Bronchial epithelial cell (primary cell): ENCODE measurements at regions not wholly inside any gene's neighbourhood (a gene's known extent, or its start where the extent isn't known, plus 50 kb on each side); places are given as distances from the start of the nearest gene placed in this dataset.

Experiments used
- DNase-seq: peaks from one replicate; pipeline ENCODE4 v3.0.0-alpha.2; 2010; ENCODE audit warnings: low read depth
- FAIRE-seq: peaks from 2 replicates; lab custom pipeline; 2011; peaks lifted over from hg19 to GRCh38; lab: Jason Lieb, UNC
- H3K27me3 ChIP-seq: 2 replicates; pipeline ENCODE4 v1.5.1; 2011; ENCODE audit warnings: low read length; ENCODE audit not compliant: control insufficient read depth, insufficient read depth
- H3K36me3 ChIP-seq: 2 replicates; pipeline ENCODE4 v1.5.1; 2011; ENCODE audit warnings: low read length; ENCODE audit not compliant: control insufficient read depth, insufficient read depth
- H3K4me3 ChIP-seq: 2 replicates; pipeline ENCODE4 v1.5.1; 2011; ENCODE audit warnings: mild to moderate bottlenecking, low read depth, low read length, control low read depth
- CTCF ChIP-seq: IDR thresholded peaks from 2 replicates; pipeline ENCODE4 v1.5.1; 2011; ENCODE audit warnings: mild to moderate bottlenecking, moderate library complexity, low read length, control low read depth, inconsistent platforms; ENCODE audit not compliant: insufficient read depth, severe bottlenecking

GRCh38 chr2:7502336-7502735, 585.1 kb downstream of the RNF144A start:
- FAIRE-seq (no peak), DNase-seq (no peak)
- no peaks in the 10 kb centered on the region for H3K36me3 ChIP-seq
- no peak overlapping the region for H3K4me3 ChIP-seq
- no peak for TF ChIP-seq CTCF
- H3K27me3 ChIP-seq, result no peaks in the 10 kb centered on the region

GRCh38 chr2:7508296-7508943, 591.2 kb downstream of the RNF144A start:
- TF ChIP-seq CTCF, result no peak
- H3K36me3 ChIP-seq, result no peaks in the 10 kb centered on the region
- FAIRE-seq (no peak), DNase-seq (no peak)
- no peaks in the 10 kb centered on the region for H3K27me3 ChIP-seq
- H3K4me3 ChIP-seq, result no peak overlapping the region

- DNase-seq (no peak), FAIRE-seq (no peak)
- TF ChIP-seq CTCF, result no peak
These were observed 593.1 kb downstream of the RNF144A start for GRCh38 chr2:7510353-7510752.

GRCh38 chr2:7513834-7514233, 596.6 kb downstream of the RNF144A start:
- Histone ChIP-seq H3K36me3 (no peaks in the 10 kb centered on the region), H3K4me3 (no peak overlapping the region), H3K27me3 (no peaks in the 10 kb centered on the region)
- DNase-seq, result no peak
- FAIRE-seq, result no peak
- no peak for TF ChIP-seq CTCF

More at GRCh38 chr2:7510353-7510752, 593.1 kb downstream of the RNF144A start:
- H3K4me3 ChIP-seq, result no peak overlapping the region
- H3K27me3 ChIP-seq, result no peaks in the 10 kb centered on the region
- H3K36me3 ChIP-seq, result no peaks in the 10 kb centered on the region

GRCh38 chr2:7515327-7515726, 598.1 kb downstream of the RNF144A start:
- FAIRE-seq (no peak), DNase-seq (no peak)
- H3K36me3 ChIP-seq, result no peaks in the 10 kb centered on the region
- no peaks in the 10 kb centered on the region for H3K27me3 ChIP-seq
- H3K4me3 ChIP-seq, result no peak overlapping the region
- TF ChIP-seq CTCF, result no peak

GRCh38 chr2:7516484-7517063, 599.4 kb downstream of the RNF144A start:
- no peak for TF ChIP-seq CTCF
- DNase-seq (no peak), FAIRE-seq (no peak)
- Histone ChIP-seq H3K36me3 (no peaks in the 10 kb centered on the region), H3K27me3 (no peaks in the 10 kb centered on the region), H3K4me3 (no peak overlapping the region)
